Pancreas (tissue), 10 donors: ENCODE measurements at regions not wholly inside any gene's neighbourhood (a gene's known extent, or its start where the extent isn't known, plus 50 kb on each side); places are given as distances from the start of the nearest gene placed in this dataset.
A peak's percentile ranks its signal among the peaks of the same experiment; 100 is the strongest.

Experiments used
- ATAC-seq, 4 donors: fragments of 200-7000 bp; cut with Tn5 transposase; one replicate each; pipeline versions ENCODE4 v1.8.0 to v1.9.1; 2020; ENCODE audit warnings: mild to moderate bottlenecking in 4 of 4, moderate library complexity in 4 of 4
- DNase-seq, 6 donors: peaks; one replicate each; pipeline ENCODE4 v3.0.0-alpha.2; 2020
- FAIRE-seq: peaks from 2 replicates; lab custom pipeline; 2012; peaks lifted over from hg19 to GRCh38; lab: Jason Lieb, UNC
- H3K27ac ChIP-seq, 4 donors: fragments of 200-600 bp; sonication (generic); 1 replicate in 3 of 4; 2 replicates in 1 of 4; pipeline versions ENCODE4 v1.5.0 to v1.8.0; 2020
- H3K27me3 ChIP-seq, 4 donors: fragments of 200-600 bp; one replicate each; pipeline ENCODE4 v1.8.0; 2021
- H3K36me3 ChIP-seq, 3 donors: fragments of 200-600 bp; sonication (generic) in 1 of 3; one replicate each; pipeline versions ENCODE4 v1.5.0 to v1.8.0; 2020 to 2021
- H3K4me1 ChIP-seq, 3 donors: fragments of 200-600 bp; one replicate each; pipeline ENCODE4 v1.8.0; 2021
- H3K4me3 ChIP-seq, 4 donors: fragments of 200-600 bp; sonication (generic) in 2 of 4; one replicate each; pipeline versions ENCODE4 v1.5.0 to v1.8.0; 2020 to 2021
- H3K9me3 ChIP-seq, 4 donors: fragments of 200-600 bp; one replicate each; pipeline ENCODE4 v1.8.0; 2021
- CTCF ChIP-seq, 4 donors: fragments of 200-600 bp; sonication (generic) in 3 of 4; IDR thresholded peaks; one replicate each; pipeline versions ENCODE4 v1.5.0 to v1.8.0; 2021; ENCODE audit warnings: antibody characterized with exemption in 4 of 4
- WGBS, 2 donors: extraction: QIAGEN DNeasy Blood & Tissue Kit; methylation state at CpG; one replicate each; pipeline ENCODE4 v1.1.7; 2013; 5-methylcytosine and 5-hydroxymethylcytosine counted together
- intact Hi-C, 3 donors: fragments of 100-400 bp; cut with DNase I; formaldehyde crosslinking; loops; one replicate each; pipeline versions ENCODE4 v1.11.1 to v1.14.2; 2022
- donor health status: healthy with polysubstance abuse.
- donor health status: DM: no; HTN: no; CAD: no; lungs with moderate emphysema.
- donor health status: DM: no; HTN: no; CAD: no.
- donor health status: control.
- donor health status: control.
- donor health status: Bipolar disorder and iron deficiency.
- donor health status: DM: yes; HTN: yes; CAD: no.
- donor health status: DM: no; HTN: no; CAD: no.
- donor health status: DM: no; HTN: no; CAD: no.
- donor health status: DM: yes; HTN: yes; CAD: no.

- WGBS, 2 donors: 5 to 6% methylated on average over 54 to 61 of the region's 61 CpGs
Observed at GRCh38 chr6:165804331-165805066, 141.5 kb upstream of the PDE10A start.

GRCh38 chr6:165800337-165800736 is 137.3 kb upstream of the PDE10A start:
- Histone ChIP-seq H3K4me1 (no peaks in the 10 kb centered on the region), H3K36me3 (no peaks in the 10 kb centered on the region), H3K4me3 (no peak overlapping the region), H3K9me3 (no peaks in the 10 kb centered on the region), H3K27ac (no peak overlapping the region), H3K27me3 (no peaks in the 10 kb centered on the region)
- ATAC-seq (no peak), FAIRE-seq (no peak), DNase-seq (no peak)
- intact Hi-C loops: no loop called here
- TF ChIP-seq CTCF (IDR thresholded peaks at IDR 0.05): no peak
- WGBS, 2 donors: 72 to 81% methylated on average over 10 of the region's 10 CpGs

More at GRCh38 chr6:165804331-165805066, 141.5 kb upstream of the PDE10A start:
- Histone ChIP-seq H3K4me3 (peak overlapping the region in 1 of 4 donors; percentile 25), H3K9me3 (no peaks in the 10 kb centered on the region), H3K4me1 (no peaks in the 10 kb centered on the region), H3K36me3 (no peaks in the 10 kb centered on the region), H3K27ac (no peak overlapping the region), H3K27me3 (no peaks in the 10 kb centered on the region)
- no peak for TF ChIP-seq CTCF (IDR thresholded peaks at IDR 0.05)
- FAIRE-seq: no peak
- intact Hi-C loops: no loop called here
- peak in 1 of 6 donors; percentile 69 for DNase-seq
- ATAC-seq: peak in 1 of 4 donors; percentile 38

- FAIRE-seq: no peak
Observed at GRCh38 chr6:165799391-165800153, 136.5 kb upstream of the PDE10A start.

GRCh38 chr6:165798991-165799390 is 135.9 kb upstream of the PDE10A start:
- WGBS, 2 donors: 66 to 83% methylated on average over 4 of the region's 4 CpGs
- FAIRE-seq (no peak), DNase-seq (no peak)

More at GRCh38 chr6:165799391-165800153, 136.5 kb upstream of the PDE10A start:
- 58 to 65% methylated on average over 8 of the region's 8 CpGs for WGBS, 2 donors
- H3K9me3 ChIP-seq: no peaks in the 10 kb centered on the region
- no peaks in the 10 kb centered on the region for H3K27me3 ChIP-seq
- no peaks in the 10 kb centered on the region for H3K36me3 ChIP-seq
- no peak overlapping the region for H3K4me3 ChIP-seq
- no peaks in the 10 kb centered on the region for H3K4me1 ChIP-seq
- DNase-seq: no peak
- TF ChIP-seq CTCF (IDR thresholded peaks at IDR 0.05): no peak
- intact Hi-C loops: no loop called here
- peak in 1 of 4 donors; percentile 31 for ATAC-seq
- H3K27ac ChIP-seq: no peak overlapping the region

More at GRCh38 chr6:165798991-165799390, 135.9 kb upstream of the PDE10A start:
- no peak for TF ChIP-seq CTCF (IDR thresholded peaks at IDR 0.05)
- no peak for ATAC-seq
- Histone ChIP-seq H3K4me3 (no peak overlapping the region), H3K9me3 (no peaks in the 10 kb centered on the region), H3K4me1 (no peaks in the 10 kb centered on the region), H3K27me3 (no peaks in the 10 kb centered on the region), H3K36me3 (no peaks in the 10 kb centered on the region), H3K27ac (no peak overlapping the region)
- intact Hi-C loops: no loop called here
